H4 (cell line): ENCODE measurements at regions not wholly inside any gene's neighbourhood (a gene's known extent, or its start where the extent isn't known, plus 50 kb on each side); places are given as distances from the start of the nearest gene placed in this dataset.
A peak's percentile ranks its signal among the peaks of the same experiment; 100 is the strongest.

Experiments used
- DNase-seq: peaks from one replicate; pipeline ENCODE4 v3.0.0-alpha.2; 2015; ENCODE audit warnings: low spot score

- DNase-seq = no peak
These were observed 702.7 kb downstream of the MED13L start for GRCh38 chr12:115574826-115575225.

GRCh38 chr12:115572440-115572839 is 705.1 kb downstream of the MED13L start:
- no peak for DNase-seq

- no peak for DNase-seq
These were observed 706.0 kb downstream of the MED13L start for GRCh38 chr12:115571446-115571845.

GRCh38 chr12:115571027-115571426 is 706.5 kb downstream of the MED13L start:
- no peak for DNase-seq

- peak; percentile 34 for DNase-seq
These were observed 707.3 kb downstream of the MED13L start for GRCh38 chr12:115570069-115570777.

GRCh38 chr12:115569345-115570068 is 708.0 kb downstream of the MED13L start:
- no peak for DNase-seq

- DNase-seq = no peak
These were observed 719.2 kb downstream of the MED13L start for GRCh38 chr12:115558281-115558680.

- DNase-seq = no peak
These were observed 723.9 kb downstream of the MED13L start for GRCh38 chr12:115553622-115554021.

- peak; percentile 66 for DNase-seq
These were observed 734.2 kb downstream of the MED13L start for GRCh38 chr12:115543269-115543668.

GRCh38 chr12:115542656-115543055 is 734.8 kb downstream of the MED13L start:
- peak; percentile 50 for DNase-seq

- peak; percentile 50 for DNase-seq
These were observed 735.5 kb downstream of the MED13L start for GRCh38 chr12:115541891-115542421.

GRCh38 chr12:115528466-115528865 is 749.0 kb downstream of the MED13L start:
- no peak for DNase-seq

- DNase-seq = no peak
These were observed 755.6 kb downstream of the MED13L start for GRCh38 chr12:115521771-115522409.

GRCh38 chr12:115519887-115520286 is 757.6 kb downstream of the MED13L start:
- no peak for DNase-seq

- no peak for DNase-seq
These were observed 758.1 kb downstream of the MED13L start for GRCh38 chr12:115519359-115519758.

- DNase-seq = no peak
These were observed 759.6 kb downstream of the MED13L start for GRCh38 chr12:115517913-115518312.

GRCh38 chr12:115511986-115512711 is 765.3 kb downstream of the MED13L start:
- DNase-seq = no peak

GRCh38 chr12:115511305-115511704 is 766.2 kb downstream of the MED13L start:
- DNase-seq = no peak

- DNase-seq = no peak
These were observed 768.5 kb downstream of the MED13L start for GRCh38 chr12:115508990-115509389.

- DNase-seq = no peak
These were observed 769.4 kb downstream of the MED13L start for GRCh38 chr12:115507951-115508722.

- DNase-seq = no peak
These were observed 770.0 kb downstream of the MED13L start for GRCh38 chr12:115507560-115507889.
